Sciatic nerve (tissue), 2 donors: ENCODE measurements at regions not wholly inside any gene's neighbourhood (a gene's known extent, or its start where the extent isn't known, plus 50 kb on each side); places are given as distances from the start of the nearest gene placed in this dataset.

Source experiments
- ATAC-seq: fragments of 200-7000 bp; cut with Tn5 transposase; one replicate; pipeline ENCODE4 v1.9.1; 2020; ENCODE audit warnings: mild to moderate bottlenecking, moderate library complexity
- DNase-seq: peaks from one replicate; pipeline ENCODE4 v3.0.0-alpha.2; 2020; ENCODE audit warnings: low spot score
- intact Hi-C: fragments of 100-400 bp; cut with DNase I; formaldehyde crosslinking; loops from one replicate; pipeline ENCODE4 v1.14.2; 2022
- donor health status: DM: no; HTN: no; CAD: no.
- donor health status: DM: no; HTN: no; CAD: no.

DNA sequence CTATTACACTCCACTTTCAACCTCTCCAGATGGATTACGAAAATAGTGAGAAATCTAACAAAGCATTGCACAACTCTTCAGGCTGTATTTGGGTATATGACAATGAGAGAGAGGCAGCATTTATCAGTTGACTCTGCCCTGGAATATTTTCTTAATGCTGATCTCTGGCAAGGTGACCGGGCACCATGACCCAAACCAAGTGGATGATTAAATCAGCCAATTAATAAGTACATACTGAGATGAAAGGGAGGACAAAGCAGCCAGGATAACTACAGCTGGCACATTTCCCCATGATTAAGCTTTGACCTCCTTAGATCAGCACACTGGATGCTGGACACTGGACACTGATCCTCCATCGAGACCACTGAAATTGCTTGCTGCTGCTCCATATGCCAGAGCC, 218.2 kb downstream of the ASCL1 start:
- intact Hi-C loops = no loop called here
- DNase-seq (no peak), ATAC-seq (no peak)

GRCh38 chr12:103177639-103178255, 220.3 kb downstream of the ASCL1 start:
- ATAC-seq (no peak), DNase-seq (no peak)
- intact Hi-C loops = no loop called here

- intact Hi-C loops = no loop called here
- ATAC-seq (no peak), DNase-seq (no peak)
These were observed 221.0 kb downstream of the ASCL1 start for GRCh38 chr12:103178366-103179080.

DNA sequence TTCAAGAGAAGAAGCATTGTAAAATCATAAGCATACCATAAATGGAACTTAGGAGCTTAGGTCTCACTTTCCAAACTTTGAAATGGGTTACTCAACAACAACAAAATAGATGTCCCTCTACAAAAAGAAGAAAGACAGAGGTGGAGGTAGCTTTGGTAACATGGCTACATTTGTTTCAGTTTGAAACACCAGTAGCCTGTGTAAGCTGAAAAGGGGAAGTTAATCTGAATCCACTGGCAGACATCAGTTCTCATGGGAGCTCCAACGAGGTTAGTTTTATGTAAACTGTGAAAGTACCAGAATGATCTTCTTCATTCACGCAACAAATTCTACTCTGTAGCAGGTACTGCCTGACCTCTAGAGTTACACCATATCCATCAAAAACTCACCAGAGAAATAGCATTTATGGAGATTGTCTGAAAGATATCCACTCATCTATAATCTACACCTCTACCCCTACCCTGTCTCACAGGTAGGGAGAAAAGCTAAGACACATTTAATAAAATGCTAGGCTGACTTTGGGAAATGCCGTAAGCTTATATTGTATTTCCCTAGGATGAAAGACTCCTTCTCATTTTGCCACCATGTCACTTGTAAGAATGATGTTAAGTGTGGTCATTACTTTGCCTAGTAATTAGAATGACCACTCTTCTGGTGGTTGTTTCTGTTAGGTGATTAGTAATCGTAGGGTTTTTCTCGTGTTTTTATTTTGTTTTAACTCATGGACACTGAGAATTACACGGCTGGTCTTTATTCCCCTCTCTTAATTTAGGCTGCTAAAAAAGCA, 224.1 kb downstream of the ASCL1 start:
- intact Hi-C loops = no loop called here
- DNase-seq = no peak
- ATAC-seq = no peak

- intact Hi-C loops = no loop called here
- DNase-seq (no peak), ATAC-seq (no peak)
These were observed 224.8 kb downstream of the ASCL1 start for GRCh38 chr12:103182299-103182698.

GRCh38 chr12:103196467-103196866, 239.0 kb downstream of the ASCL1 start:
- DNase-seq (no peak), ATAC-seq (no peak)
- intact Hi-C loops = no loop called here

DNA sequence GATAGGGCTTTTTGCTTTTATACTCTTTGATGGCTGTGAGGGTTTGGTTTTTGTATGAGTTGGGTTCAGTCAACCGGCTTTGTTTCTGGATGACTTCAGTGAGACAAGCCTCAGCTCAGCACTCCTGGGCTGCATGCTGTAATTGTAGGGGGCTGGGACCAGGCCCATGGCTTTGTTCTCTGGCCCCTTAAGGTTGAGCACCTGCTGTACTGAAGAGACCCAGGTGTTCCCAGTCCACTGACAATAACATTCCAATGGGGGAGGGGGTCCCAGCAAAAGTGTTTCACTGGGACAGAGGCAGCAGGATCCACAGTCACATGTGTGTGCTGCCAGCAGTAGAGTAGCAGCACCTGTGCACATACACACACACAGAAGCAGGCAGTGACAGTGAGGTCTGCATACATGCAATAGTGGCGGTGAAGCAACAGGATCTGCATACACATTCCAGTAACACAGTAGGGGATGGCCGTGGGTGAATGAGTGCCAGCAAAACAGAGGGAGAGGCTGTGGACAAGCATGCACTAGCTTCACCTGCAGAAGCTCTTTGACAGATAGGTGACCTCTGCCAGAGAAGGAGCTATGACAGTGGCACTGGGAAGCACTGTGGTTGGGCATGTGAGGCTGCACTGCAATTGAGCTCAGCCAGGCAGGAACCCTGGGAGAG, 240.4 kb downstream of the ASCL1 start:
- intact Hi-C loops = no loop called here
- ATAC-seq = no peak
- DNase-seq = no peak

- intact Hi-C loops = no loop called here
- DNase-seq = no peak
- ATAC-seq = no peak
These were observed 241.0 kb downstream of the ASCL1 start for GRCh38 chr12:103198499-103198898.

- intact Hi-C loops = no loop called here
- ATAC-seq (no peak), DNase-seq (no peak)
These were observed 248.4 kb downstream of the ASCL1 start for GRCh38 chr12:103205906-103206305.

DNA sequence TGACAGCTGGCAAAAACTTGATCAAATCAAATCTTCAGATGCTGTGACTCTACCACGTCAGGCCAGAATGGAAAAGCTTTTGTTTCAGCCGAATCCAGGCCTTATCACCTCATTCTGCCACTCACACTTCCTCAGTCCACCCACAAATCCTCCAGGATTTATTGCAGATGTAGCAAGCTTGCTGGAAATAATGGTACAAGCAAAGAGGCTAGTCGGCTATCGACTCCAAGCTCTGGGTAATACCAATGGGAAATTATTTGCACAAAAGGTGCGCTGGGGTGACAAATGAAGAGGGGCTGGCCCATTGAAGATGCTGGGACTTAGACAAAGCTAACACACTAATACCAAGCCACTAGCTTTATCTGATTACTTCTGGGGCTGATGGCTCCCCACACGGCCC, 250.5 kb downstream of the ASCL1 start:
- DNase-seq (no peak), ATAC-seq (no peak)

DNA sequence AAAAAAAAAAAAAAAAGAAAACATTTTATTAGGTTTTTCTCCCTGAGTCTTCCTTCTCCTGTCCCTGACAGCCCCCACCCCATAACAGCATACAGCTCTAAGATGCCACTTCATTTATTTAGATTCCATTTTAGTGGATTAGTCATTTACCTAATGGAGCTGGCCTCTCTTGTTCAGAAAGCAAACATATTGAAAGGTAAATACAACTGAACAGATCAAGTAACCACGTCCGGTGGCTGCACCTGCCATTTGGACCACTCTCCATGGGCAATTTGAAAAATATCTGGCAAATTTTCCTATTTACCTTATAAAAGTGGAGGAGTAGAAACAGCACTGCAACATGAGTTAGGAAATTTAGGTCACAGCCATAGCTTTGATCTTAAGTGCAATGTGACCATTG, 254.6 kb downstream of the C12orf42 start:
- intact Hi-C loops = no loop called here
- ATAC-seq (no peak), DNase-seq (no peak)

More for the DNA sequence above, 250.5 kb downstream of the ASCL1 start:
- intact Hi-C loops = no loop called here

DNA sequence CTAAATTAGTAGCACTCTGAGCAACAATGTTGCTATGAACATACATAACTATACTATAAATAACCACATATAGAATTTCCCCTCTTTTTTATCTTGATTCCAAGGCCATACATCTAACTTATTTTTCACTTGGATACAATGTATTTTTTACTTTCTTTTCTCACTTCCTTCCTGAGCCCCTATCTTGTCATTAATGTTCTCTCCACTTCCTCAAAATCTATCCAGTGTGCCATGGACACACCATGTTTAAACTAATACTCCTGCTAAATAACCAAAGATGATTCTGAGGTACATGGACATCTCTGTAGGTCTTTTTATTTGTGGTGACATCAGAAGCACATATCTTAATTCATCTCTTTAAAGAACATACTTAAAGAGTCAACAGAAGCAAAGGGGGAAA, 251.2 kb downstream of the C12orf42 start:
- no peak for ATAC-seq
- intact Hi-C loops = no loop called here
- no peak for DNase-seq

DNA sequence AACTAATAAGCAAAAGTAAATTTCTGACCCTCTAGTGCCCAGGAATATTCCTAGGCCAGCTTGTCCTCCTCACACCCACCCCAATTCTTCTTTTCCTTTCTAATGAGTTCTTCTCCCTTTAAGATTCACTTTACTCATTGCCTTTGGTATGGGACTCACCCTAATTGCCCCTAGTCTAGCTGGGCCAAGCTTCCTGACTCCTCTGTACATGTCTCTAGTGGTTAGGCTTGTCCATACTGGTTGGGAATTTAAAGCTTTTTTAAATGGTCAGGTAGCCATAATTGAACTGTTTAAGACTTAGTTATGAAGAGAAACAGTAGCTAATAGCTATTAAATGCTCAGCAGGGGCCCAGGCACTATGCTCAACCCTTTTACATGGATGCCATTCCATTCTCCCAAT, 248.2 kb downstream of the C12orf42 start:
- intact Hi-C loops = no loop called here
- ATAC-seq = no peak
- DNase-seq = no peak

GRCh38 chr12:103249607-103250006, 246.2 kb downstream of the C12orf42 start:
- intact Hi-C loops = loop anchor here (10.0 kb wide), 1 partner anchor 945 kb away; no protein-coding TSS in a partner anchor

GRCh38 chr12:103250487-103250886, 245.3 kb downstream of the C12orf42 start:
- ATAC-seq = no peak
- intact Hi-C loops = loop anchor here (10.0 kb wide), 1 partner anchor 946 kb away; no protein-coding TSS in a partner anchor
- DNase-seq = no peak

More at GRCh38 chr12:103249607-103250006, 246.2 kb downstream of the C12orf42 start:
- no peak for ATAC-seq
- no peak for DNase-seq
